Stimulated activated CD8-positive, alpha-beta memory T cell treated with anti-CD3 and anti-CD28 coated beads, Interleukin-2, amount 100 ng/mL, for 48 hours (primary cell): ENCODE measurements at regions not wholly inside any gene's neighbourhood (a gene's known extent, or its start where the extent isn't known, plus 50 kb on each side); places are given as distances from the start of the nearest gene placed in this dataset.
"Not testable (repeated sequence)": the region's sequence is repeated elsewhere in the genome, so short reads cannot be mapped to it uniquely, and the experiment has no call there.

Experiments
- DNase-seq, 2 donors: peaks; one replicate each; pipeline ENCODE4 v3.0.0-alpha.2; 2020; ENCODE audit warnings: low read depth in 2 of 2

- DNase-seq: no peak
Measured at GRCh38 chr12:131457331-131458047, 253.4 kb upstream of the SFSWAP start.

- no peak for DNase-seq
Measured at GRCh38 chr12:131458048-131458374, 252.9 kb upstream of the SFSWAP start.

GRCh38 chr12:131458931-131459772 is 251.7 kb upstream of the SFSWAP start:
- DNase-seq: no peak

GRCh38 chr12:131459773-131460365 is 251.0 kb upstream of the SFSWAP start:
- no peak for DNase-seq

GRCh38 chr12:131460520-131460919 is 250.4 kb upstream of the SFSWAP start:
- DNase-seq: no peak

GRCh38 chr12:131461096-131461495 is 249.8 kb upstream of the SFSWAP start:
- no peak for DNase-seq

GRCh38 chr12:131463174-131463573 is 247.7 kb upstream of the SFSWAP start:
- DNase-seq: no peak

- no peak for DNase-seq
Measured at GRCh38 chr12:131464081-131464480, 246.8 kb upstream of the SFSWAP start.

GRCh38 chr12:131466306-131466705 is 244.6 kb upstream of the SFSWAP start:
- DNase-seq: no peak

- no peak for DNase-seq
Measured at GRCh38 chr12:131466932-131467331, 244.0 kb upstream of the SFSWAP start.

GRCh38 chr12:131468206-131468605 is 242.7 kb upstream of the SFSWAP start:
- DNase-seq: no peak

- DNase-seq: not testable (repeated sequence)
Measured at GRCh38 chr12:131469945-131470344, 240.9 kb upstream of the SFSWAP start.

- no peak for DNase-seq
Measured at GRCh38 chr12:131471271-131471905, 239.5 kb upstream of the SFSWAP start.

- no peak for DNase-seq
Measured at GRCh38 chr12:131471946-131472732, 238.8 kb upstream of the SFSWAP start.

- DNase-seq: no peak
Measured at GRCh38 chr12:131473261-131473660, 237.6 kb upstream of the SFSWAP start.

GRCh38 chr12:131473741-131474709 is 236.9 kb upstream of the SFSWAP start:
- DNase-seq: no peak

GRCh38 chr12:131475012-131475411 is 235.9 kb upstream of the SFSWAP start:
- DNase-seq: not testable (repeated sequence)

- DNase-seq: no peak
Measured at GRCh38 chr12:131477613-131478012, 233.3 kb upstream of the SFSWAP start.

- no peak for DNase-seq
Measured at GRCh38 chr12:131478468-131478867, 232.4 kb upstream of the SFSWAP start.

GRCh38 chr12:131482199-131482598 is 228.7 kb upstream of the SFSWAP start:
- no peak for DNase-seq
